Osteocyte (in vitro differentiated cells): ENCODE measurements at regions not wholly inside any gene's neighbourhood (a gene's known extent, or its start where the extent isn't known, plus 50 kb on each side); places are given as distances from the start of the nearest gene placed in this dataset.

Experiments
- DNase-seq: peaks from one replicate; pipeline ENCODE4 v3.0.0; 2021; ENCODE audit warnings: mixed read lengths; ENCODE audit not compliant: unreplicated experiment; ENCODE audit errors: extremely low spot score
- H3K27ac Mint-ChIP-seq: one replicate; pipeline ENCODE4 v1.8.0; 2021; ENCODE audit warnings: mild to moderate bottlenecking, mixed read lengths; ENCODE audit not compliant: unreplicated experiment
- H3K27me3 Mint-ChIP-seq: one replicate; pipeline ENCODE4 v1.8.0; 2021; ENCODE audit warnings: mixed read lengths; ENCODE audit not compliant: unreplicated experiment
- H3K36me3 Mint-ChIP-seq: one replicate; pipeline ENCODE4 v1.8.0; 2021; ENCODE audit warnings: mixed read lengths; ENCODE audit not compliant: unreplicated experiment
- H3K4me1 Mint-ChIP-seq: one replicate; pipeline ENCODE4 v1.8.0; 2021; ENCODE audit warnings: mixed read lengths; ENCODE audit not compliant: unreplicated experiment
- H3K4me3 Mint-ChIP-seq: one replicate; pipeline ENCODE4 v1.8.0; 2021; ENCODE audit warnings: mild to moderate bottlenecking, moderate library complexity, mixed read lengths; ENCODE audit not compliant: unreplicated experiment
- H3K9me3 Mint-ChIP-seq: one replicate; pipeline ENCODE4 v1.8.0; 2021; ENCODE audit warnings: mixed read lengths; ENCODE audit not compliant: unreplicated experiment
- TF ChIP-seq, protein P1 (sequence below): fragments of 200-600 bp; sonication (generic); IDR thresholded peaks from 2 replicates; pipeline ENCODE4 v1.5.0; 2021; ENCODE audit warnings: antibody characterized with exemption, mild to moderate bottlenecking, moderate library complexity

DNA sequence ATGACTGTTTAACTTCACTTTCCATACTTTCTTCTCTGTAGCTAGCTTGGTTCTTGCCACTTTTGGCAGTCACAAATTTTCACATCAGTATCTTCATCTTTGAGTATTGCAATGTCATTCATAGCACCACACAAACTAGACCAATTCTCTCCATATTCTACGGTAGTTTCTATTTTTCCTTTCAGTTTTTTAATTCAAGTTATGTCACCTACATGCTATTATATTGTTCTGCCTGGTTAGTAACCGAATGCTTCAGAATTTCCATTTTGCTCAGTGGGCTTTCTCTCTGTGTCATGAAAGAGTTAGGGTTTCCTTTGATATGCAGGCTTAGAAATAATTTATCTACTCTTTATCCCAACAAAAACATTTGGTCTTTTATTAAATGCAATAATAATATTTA lies 896.5 kb downstream of the GATA3 start:
- TF ChIP-seq, protein P1, sequence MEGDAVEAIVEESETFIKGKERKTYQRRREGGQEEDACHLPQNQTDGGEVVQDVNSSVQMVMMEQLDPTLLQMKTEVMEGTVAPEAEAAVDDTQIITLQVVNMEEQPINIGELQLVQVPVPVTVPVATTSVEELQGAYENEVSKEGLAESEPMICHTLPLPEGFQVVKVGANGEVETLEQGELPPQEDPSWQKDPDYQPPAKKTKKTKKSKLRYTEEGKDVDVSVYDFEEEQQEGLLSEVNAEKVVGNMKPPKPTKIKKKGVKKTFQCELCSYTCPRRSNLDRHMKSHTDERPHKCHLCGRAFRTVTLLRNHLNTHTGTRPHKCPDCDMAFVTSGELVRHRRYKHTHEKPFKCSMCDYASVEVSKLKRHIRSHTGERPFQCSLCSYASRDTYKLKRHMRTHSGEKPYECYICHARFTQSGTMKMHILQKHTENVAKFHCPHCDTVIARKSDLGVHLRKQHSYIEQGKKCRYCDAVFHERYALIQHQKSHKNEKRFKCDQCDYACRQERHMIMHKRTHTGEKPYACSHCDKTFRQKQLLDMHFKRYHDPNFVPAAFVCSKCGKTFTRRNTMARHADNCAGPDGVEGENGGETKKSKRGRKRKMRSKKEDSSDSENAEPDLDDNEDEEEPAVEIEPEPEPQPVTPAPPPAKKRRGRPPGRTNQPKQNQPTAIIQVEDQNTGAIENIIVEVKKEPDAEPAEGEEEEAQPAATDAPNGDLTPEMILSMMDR = no peak
- no peak for DNase-seq
- Mint-ChIP-seq H3K36me3 (no peaks in the 10 kb centered on the region), H3K27me3 (no peaks in the 10 kb centered on the region), H3K27ac (no peak overlapping the region), H3K4me3 (no peak overlapping the region), H3K9me3 (peaks cover 22% of the 10 kb centered on the region), H3K4me1 (no peaks in the 10 kb centered on the region)

DNA sequence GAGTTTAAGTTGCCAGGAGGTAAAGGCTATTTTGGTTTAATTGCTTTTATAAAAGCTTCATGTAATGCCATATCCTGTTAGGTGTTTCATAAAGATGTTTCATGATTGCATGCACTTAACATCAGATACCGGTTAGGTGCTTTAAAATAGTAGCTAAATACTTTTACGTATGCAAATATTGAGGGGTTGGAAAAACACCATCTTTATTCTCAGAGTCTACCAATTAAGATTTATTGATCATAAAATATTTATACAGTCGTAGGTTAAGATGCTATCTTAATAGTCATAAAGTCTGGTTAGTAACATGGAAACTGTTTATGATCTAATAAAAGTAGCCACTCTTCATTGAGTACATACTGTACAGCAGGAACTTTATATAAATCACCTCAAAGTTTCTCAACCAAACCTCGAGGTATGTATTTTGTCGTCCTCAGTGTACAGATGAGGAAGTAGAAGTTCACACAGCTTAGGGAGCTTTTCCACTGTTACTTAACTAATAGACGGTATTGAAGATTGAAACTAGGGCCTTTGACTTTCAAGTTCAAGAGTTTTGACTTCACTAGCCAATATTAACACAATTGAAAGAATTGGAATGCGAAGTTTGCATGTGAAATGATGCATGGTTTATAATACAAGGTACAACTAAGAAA lies 897.1 kb downstream of the GATA3 start:
- DNase-seq = no peak
- H3K4me1 Mint-ChIP-seq = no peaks in the 10 kb centered on the region
- peaks cover 17% of the 10 kb centered on the region for H3K9me3 Mint-ChIP-seq
- no peaks in the 10 kb centered on the region for H3K36me3 Mint-ChIP-seq
- H3K4me3 Mint-ChIP-seq = no peak overlapping the region
- H3K27me3 Mint-ChIP-seq = no peaks in the 10 kb centered on the region
- TF ChIP-seq, protein P1 = no peak
- no peak overlapping the region for H3K27ac Mint-ChIP-seq

DNA sequence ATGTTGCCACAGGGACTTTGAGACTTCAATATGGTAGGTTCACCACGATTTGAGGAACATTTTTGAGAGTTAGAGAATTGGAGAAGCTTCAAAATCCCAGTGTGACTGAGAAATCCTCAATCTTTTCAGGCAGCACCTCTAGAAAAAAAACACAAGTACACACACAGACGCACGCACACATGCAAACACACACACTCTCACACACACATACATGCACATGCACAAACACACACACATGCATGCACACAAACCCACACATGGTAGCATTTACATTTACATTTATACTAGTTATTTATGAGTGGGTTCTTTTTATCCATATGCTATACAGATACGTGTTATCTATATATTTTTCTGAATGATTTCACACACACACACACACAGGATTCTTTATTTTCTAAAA lies 901.9 kb downstream of the GATA3 start:
- Mint-ChIP-seq H3K4me1 (no peaks in the 10 kb centered on the region), H3K36me3 (no peaks in the 10 kb centered on the region), H3K9me3 (peaks cover 17% of the 10 kb centered on the region), H3K4me3 (no peak overlapping the region), H3K27ac (no peak overlapping the region), H3K27me3 (no peaks in the 10 kb centered on the region)
- no peak for DNase-seq
- TF ChIP-seq, protein P1 = no peak

DNA sequence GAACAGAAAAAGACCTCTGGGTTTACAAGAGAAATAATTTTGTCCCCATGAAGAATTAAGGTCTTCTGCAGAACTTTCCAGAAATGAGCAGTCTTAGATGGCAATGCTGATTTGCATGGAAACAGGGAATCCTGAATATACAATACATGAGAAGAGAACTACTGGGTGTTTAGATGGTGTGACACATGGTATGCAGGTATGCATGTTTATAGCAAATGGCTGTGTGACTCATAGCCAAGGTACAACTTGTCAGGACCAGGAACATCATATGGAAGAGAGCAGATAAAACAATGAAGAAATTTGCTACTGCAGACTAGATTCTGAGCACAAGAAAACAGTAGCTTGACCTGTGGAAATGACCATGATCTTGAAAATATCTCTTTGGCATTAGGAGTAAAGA lies 907.8 kb downstream of the GATA3 start:
- H3K4me3 Mint-ChIP-seq = no peak overlapping the region
- H3K4me1 Mint-ChIP-seq = no peaks in the 10 kb centered on the region
- DNase-seq = no peak
- H3K36me3 Mint-ChIP-seq = no peaks in the 10 kb centered on the region
- no peak overlapping the region for H3K27ac Mint-ChIP-seq
- TF ChIP-seq, protein P1 = no peak
- H3K9me3 Mint-ChIP-seq = peaks cover 11% of the 10 kb centered on the region
- no peaks in the 10 kb centered on the region for H3K27me3 Mint-ChIP-seq

DNA sequence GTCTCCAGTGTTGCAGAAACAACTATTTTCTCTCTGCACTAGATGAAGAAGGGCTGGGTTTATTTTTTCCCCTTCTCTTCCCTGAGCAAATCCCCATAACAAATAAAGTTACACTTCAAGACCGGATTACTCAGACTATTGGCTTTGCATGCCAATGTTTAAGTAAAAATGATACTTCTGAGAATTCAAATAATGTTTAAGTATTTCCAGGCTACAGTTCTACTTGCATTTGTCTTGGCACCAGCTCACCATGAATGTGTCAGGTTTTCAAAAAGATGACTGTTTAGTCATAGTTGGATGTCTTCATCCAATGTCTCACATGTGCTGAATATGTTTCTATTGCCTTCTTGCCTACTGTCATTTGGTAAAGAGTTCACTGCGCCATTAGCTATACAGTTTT lies 912.6 kb downstream of the GATA3 start:
- peaks cover 18% of the 10 kb centered on the region for H3K9me3 Mint-ChIP-seq
- no peak overlapping the region for H3K27ac Mint-ChIP-seq
- DNase-seq = no peak
- no peaks in the 10 kb centered on the region for H3K27me3 Mint-ChIP-seq
- H3K4me1 Mint-ChIP-seq = no peaks in the 10 kb centered on the region
- H3K36me3 Mint-ChIP-seq = no peaks in the 10 kb centered on the region
- H3K4me3 Mint-ChIP-seq = no peak overlapping the region
- TF ChIP-seq, protein P1 = no peak
